ENCODE measurements at regions not wholly inside any gene's neighbourhood (a gene's known extent, or its start where the extent isn't known, plus 50 kb on each side); places are given as distances from the start of the nearest gene placed in this dataset.

DNA sequence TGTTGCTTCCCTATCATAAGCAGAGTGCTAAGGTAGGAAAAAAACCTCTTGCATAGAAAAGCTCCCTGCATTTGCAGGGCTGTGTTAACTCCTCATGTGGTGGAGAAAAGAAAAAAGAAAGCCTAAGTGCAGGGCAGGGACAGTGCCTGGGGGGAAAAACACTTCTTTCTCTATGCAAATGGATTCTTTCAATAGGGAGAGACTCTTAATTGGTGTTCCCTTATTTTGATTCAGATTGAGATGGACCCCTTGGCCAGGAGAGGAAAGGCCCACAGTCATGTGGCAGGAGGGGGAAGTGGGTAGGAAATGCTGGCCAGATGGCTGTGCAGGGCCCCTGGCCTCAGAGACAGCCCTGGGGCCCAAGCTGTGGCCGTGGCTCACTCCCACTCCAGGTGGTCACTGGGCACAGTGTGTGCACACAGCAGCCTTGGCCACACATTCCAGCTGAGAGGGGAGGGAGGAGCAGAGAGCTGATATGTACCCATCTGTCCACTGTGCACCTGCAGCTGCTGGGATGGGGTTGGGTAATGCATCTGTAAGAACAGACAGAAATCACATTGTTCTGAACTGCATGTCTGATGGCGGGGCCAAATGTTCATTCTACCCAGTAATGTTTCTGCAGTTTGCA lies 410.4 kb downstream of the DSC3 start:
- no peaks in the 10 kb centered on the region for H3K23me2 ChIP-seq (ENCODE audit: low read depth, low read length)

More for the DNA sequence above, 410.4 kb downstream of the DSC3 start:
- Histone ChIP-seq H2BK12ac (ENCODE audit: low read depth, low read length) (peak overlapping the region; percentile 53; the same call in 1 of the 2 replicates), H4K5ac (ENCODE audit: insufficient read length, low read depth, low read length) (no peak overlapping the region), H3K36me3 (ENCODE audit: control insufficient read depth in 2 of 4, insufficient read depth in 4 of 4, low read length in 3 of 4) (no peaks in the 10 kb centered on the region; a peak in 1 of 8 replicates), H3K56ac (replicated peaks; ENCODE audit: insufficient read length, low read depth, low read length) (no peak overlapping the region), H4K20me1 (replicated peaks in 1 of 2; ENCODE audit: control insufficient read depth in 1 of 2, insufficient read depth in 2 of 2, low read length in 2 of 2) (no peaks in the 10 kb centered on the region), H3K79me1 (ENCODE audit: low read depth, low read length) (no peaks in the 10 kb centered on the region), H4K8ac (ENCODE audit: extremely low read depth, insufficient read depth, low read length) (no peak overlapping the region), H3K4me1 (replicated peaks in 1 of 4; ENCODE audit: control insufficient read depth in 3 of 4, insufficient read depth in 4 of 4, low read length in 3 of 4) (peaks cover 2 to 11% (median 8%) of the 10 kb centered on the region in 4 experiments; a peak in 6 of 7 replicates), H3K27me3 (replicated peaks in 1 of 4; ENCODE audit: control insufficient read depth in 3 of 4, extremely low read depth in 1 of 4, insufficient read depth in 3 of 4, low read length in 3 of 4) (no peaks in the 10 kb centered on the region; a peak in 2 of 7 replicates), H3K79me2 (ENCODE audit: control insufficient read depth in 1 of 2, insufficient read depth in 2 of 2, low read length in 2 of 2) (no peaks in the 10 kb centered on the region), H2BK15ac (ENCODE audit: low read length) (no peak overlapping the region), H3K18ac (ENCODE audit: extremely low read depth, low read length) (peak overlapping the region; percentile 25; the same call in 1 of the 2 replicates), H3K4me2 (ENCODE audit: insufficient read depth in 1 of 2, low read depth in 2 of 2, low read length in 2 of 2) (peak overlapping the region in 1 of 2 experiments; percentile 10; a peak in 2 of 4 replicates), H2BK5ac (ENCODE audit: low read depth, low read length) (peak overlapping the region; percentile 40; the same call in 1 of the 2 replicates), H3K4ac (replicated peaks; ENCODE audit: insufficient read length, low read depth, low read length) (no peak overlapping the region), H2BK120ac (replicated peaks; ENCODE audit: low read depth, low read length) (no peak overlapping the region), H4K91ac (replicated peaks; ENCODE audit: insufficient read length, low read length) (peak overlapping the region; percentile 63), H2AFZ (ENCODE audit: low read length) (no peak overlapping the region), H2AK5ac (ENCODE audit: low read depth, low read length) (no peak overlapping the region), H3K23ac (ENCODE audit: insufficient read length) (no peak overlapping the region), H3K9ac (replicated peaks in 1 of 4; ENCODE audit: extremely low read depth in 1 of 4, low read depth in 3 of 4, low read length in 3 of 4) (no peak overlapping the region), H3K14ac (ENCODE audit: insufficient read length) (no peak overlapping the region), H3K9me3 (ENCODE audit: insufficient read depth in 2 of 2, low read depth in 1 of 2, low read length in 1 of 2) (peaks cover 6 to 9% of the 10 kb centered on the region in 2 experiments), H3K27ac (ENCODE audit: low read depth, low read length) (no peak overlapping the region), H2BK20ac (ENCODE audit: low read length) (no peak overlapping the region; the same call in 1 of the 2 replicates), H3K4me3 (ENCODE audit: extremely low read depth in 1 of 4, insufficient read depth in 2 of 4, low read depth in 3 of 4, low read length in 4 of 4) (no peak overlapping the region; a peak in 2 of 8 replicates)
- CTCF ChIA-PET (ENCODE audit: partially characterized antibody), result interaction anchor here (0.7 to 1.0 kb wide), 3 partner anchors 11 to 256 kb away, joined by 3 to 4 read pairs (median 3); no protein-coding TSS in a partner anchor
- POLR2A ChIA-PET (ENCODE audit: partially characterized antibody), result no interaction called here
- TF ChIP-seq CTBP2 (IDR thresholded peaks at IDR 0.05; ENCODE audit: borderline replicate concordance, insufficient read depth, insufficient read length, low read length) (peak; percentile 54), CBX5 (IDR thresholded peaks at IDR 0.05; ENCODE audit: low read depth, low read length) (no peak), TEAD4 (IDR thresholded peaks at IDR 0.05; ENCODE audit: low read depth, low read length) (0 out of 2 replicates have a peak, but pooled peaks have one; percentile 37)
- DNase-seq (ENCODE audit: low read depth in 1 of 2, low spot score in 2 of 2) (peak; percentile 36 to 46), FAIRE-seq (peak; percentile 42)
- WGBS, 2 experiments (ENCODE audit: extremely low coverage in 1 of 2, insufficient coverage in 1 of 2, insufficient read length in 1 of 2, insufficient replicate concordance in 2 of 2, low coverage in 1 of 2, low lambda C conversion rate in 2 of 2, missing lambda C conversion rate in 1 of 2), result 53% methylated on average over 2 of the region's 2 CpGs; no CpG with 5 or more reads in 1 of the 2 experiments
